ENCODE measurements at regions not wholly inside any gene's neighbourhood (a gene's known extent, or its start where the extent isn't known, plus 50 kb on each side); places are given as distances from the start of the nearest gene placed in this dataset.
"Not testable (repeated sequence)": the region's sequence is repeated elsewhere in the genome, so short reads cannot be mapped to it uniquely, and the experiment has no call there.

DNA sequence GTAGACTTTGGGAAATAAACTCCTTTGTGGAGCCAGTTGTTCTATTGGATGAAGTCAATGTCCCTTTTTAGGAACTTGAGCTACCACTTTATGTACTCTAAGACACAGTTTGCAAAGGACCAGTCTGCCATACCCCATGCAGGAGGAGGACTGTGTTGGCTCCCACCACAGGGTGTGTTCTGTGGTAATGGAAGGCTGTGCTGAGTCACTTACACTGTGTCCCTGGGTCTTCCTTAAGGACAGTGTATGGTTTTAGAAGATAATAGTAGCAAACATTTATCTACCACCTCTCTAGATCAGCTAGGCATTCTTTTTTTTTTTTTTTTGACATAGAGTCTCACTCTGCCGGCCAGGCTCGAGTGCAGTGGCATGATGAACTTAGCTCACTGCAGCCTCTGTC is 184.0 kb upstream of the PGRMC2 start:
- DNase-seq: no peak

DNA sequence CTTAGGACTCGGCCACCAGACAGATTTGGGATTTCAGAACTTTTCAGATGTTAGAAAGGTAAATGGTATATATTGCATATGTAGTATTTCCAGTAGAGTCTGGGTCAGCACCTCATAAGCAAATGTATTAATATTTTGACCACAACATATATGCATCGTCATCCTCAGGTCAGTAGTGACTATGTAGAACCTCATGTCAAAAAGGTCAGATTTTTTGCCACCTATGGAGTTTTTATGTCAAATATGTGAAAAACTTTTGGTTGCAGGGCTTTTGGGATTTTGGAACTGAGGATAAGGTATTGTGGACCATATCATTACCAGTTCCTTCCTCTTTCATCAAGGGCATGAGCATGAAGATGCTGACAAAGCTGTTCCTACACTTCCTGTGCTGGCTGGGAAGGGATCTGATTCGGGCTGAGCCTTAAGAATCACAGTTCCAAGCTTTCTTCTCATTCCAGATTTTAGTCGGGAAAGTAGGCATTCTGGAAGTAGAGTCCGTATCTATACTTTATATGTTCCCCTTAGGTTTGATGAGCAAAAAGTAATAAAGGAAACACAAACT is 183.0 kb upstream of the PGRMC2 start:
- no peak for DNase-seq

- DNase-seq: no peak
These were observed 180.7 kb upstream of the PGRMC2 start for GRCh38 chr4:128468123-128468989.

DNA sequence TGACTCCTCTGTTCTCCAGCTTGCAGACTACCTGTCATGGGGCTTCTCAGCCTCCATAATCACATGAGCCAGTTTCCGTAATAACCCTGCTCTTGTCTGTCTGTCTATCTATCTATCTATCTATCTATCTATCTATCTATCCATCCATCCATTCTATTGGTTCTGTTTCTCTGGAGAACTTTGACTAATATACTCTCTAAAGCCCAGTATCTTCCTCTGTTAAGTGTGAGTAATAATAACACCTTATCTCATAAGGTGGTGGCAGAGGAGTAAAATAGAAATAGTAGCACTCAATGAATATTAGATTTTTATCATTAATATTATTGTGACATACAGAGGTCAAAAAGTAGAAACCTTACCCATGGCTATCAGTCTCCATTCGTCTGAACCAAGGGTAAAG is 177.9 kb upstream of the PGRMC2 start:
- no peak for DNase-seq

- DNase-seq: no peak
These were observed 175.4 kb upstream of the PGRMC2 start for GRCh38 chr4:128463006-128463405.

DNA sequence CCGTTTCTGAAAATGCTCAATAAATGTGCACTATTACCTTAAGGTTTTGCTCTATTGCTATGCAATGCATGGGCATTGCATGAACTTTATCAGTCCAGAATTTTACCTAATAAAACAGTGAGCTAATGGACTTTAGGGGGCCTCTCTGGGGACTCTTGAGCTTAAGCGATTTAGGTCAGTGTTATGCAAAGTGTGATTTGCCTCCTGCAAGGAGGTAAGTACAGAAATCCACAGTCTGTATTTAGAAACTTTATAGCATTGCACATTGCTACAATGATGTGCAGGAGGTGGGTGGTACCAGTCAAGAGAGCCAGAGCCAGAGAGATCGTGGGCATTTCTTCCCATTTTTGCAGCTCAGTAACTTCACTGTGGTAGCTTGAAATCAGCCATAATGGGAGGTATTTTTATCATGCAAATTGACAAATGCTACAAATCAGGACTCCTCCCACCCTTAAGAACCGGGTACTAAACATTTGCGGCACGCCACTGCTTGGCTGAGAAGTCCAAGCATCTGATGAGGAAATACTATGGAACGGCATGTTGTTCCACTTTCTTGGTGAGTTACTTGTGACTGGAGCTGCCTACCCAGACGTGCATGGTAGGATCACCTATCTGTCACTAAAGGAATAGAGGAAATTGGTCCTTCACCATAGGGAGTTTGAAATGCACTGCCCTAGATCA is 174.6 kb upstream of the PGRMC2 start:
- DNase-seq: no peak

DNA sequence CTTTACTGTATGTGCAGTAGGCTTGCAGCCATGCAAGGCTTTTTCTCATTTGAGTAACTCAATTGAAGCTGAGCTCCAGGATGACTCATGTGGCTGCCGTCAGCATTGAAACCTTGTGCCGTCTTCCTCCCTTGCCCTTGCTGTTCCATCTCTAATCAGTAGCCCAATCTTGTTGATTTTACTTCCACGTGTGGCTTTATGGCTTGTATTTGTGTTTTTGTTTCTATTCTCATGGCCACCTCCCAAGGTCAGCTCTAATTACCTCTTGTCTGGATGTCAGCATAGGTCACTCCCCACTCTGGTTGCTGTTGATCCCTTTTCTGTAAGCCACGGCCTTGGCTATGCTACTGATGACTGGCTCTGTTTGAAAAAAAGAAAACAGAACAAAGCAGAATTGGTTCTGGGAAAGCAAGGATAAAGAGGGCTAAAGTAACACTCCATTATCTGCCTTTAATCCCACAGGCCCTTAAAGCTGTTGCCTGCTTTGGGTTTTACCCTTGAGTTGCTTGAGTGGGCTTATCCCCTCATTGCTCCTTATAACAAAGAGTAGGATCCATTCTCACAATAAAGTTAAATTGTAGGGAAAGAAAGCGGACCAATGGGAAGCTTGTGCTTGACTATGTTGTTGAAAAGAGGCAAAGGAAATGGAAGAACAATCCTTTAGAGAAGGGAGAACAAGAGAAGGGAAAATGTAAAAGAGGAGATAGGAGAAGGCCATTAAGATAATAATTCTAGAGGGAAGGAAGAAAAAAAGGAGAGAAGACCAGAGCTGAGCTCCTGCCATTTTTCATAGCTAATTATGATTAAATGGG is 173.9 kb upstream of the PGRMC2 start:
- no peak for DNase-seq

GRCh38 chr4:128459547-128459946 is 171.9 kb upstream of the PGRMC2 start:
- DNase-seq: no peak

GRCh38 chr4:128458816-128459215 is 171.2 kb upstream of the PGRMC2 start:
- DNase-seq: no peak

GRCh38 chr4:128457726-128458125 is 170.1 kb upstream of the PGRMC2 start:
- DNase-seq: no peak

DNA sequence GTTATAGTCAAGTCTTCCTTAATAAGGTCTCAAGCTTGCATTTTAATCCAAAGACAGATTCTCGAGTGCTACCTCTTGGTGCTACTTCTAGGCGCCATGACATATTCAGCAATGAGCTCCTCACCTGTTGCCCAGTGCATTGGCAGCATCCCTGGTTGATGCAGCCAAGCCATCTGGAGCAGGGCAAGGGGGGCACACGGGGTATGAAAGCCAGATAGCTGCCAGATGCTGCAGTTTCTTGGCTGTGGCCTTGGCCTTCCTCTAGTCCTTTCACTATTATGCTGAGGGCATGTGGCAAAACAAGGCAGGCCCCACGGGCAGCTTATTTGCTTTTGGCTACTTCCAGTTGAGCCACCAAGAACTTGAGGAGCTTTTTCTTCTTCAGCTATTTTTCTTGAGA is 168.6 kb upstream of the PGRMC2 start:
- DNase-seq: no peak

- DNase-seq: no peak
These were observed 167.9 kb upstream of the PGRMC2 start for GRCh38 chr4:128455480-128455879.

GRCh38 chr4:128454881-128455280 is 167.3 kb upstream of the PGRMC2 start:
- DNase-seq: no peak

DNA sequence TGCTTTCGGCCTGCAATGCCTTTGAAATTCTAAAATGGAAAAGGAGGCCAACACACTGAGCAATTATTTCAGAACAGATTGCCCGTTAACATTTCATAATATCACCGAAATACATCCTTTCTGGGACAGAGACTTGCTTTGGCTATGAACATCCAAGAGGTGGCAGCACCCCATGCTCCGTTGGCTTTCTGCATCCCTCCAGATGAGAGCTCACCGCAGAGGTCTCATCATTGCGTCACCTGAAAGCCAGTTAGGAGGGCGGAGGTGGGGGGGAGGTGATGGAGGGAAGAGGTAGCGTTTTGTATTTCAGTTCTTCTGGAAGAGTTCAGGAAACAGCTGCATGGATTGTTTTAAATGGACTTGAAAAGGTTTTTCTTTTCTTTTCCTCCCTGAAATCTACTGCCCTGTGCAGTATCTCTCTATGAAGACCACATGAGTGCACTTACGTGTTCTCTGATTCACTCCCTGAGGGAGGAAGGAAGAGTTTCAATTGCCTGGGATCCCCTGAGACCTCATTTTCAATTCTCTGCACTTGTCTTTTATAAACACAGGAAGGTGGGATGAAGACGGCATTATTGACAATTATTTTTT is 166.8 kb upstream of the PGRMC2 start:
- peak; percentile 85 for DNase-seq

DNA sequence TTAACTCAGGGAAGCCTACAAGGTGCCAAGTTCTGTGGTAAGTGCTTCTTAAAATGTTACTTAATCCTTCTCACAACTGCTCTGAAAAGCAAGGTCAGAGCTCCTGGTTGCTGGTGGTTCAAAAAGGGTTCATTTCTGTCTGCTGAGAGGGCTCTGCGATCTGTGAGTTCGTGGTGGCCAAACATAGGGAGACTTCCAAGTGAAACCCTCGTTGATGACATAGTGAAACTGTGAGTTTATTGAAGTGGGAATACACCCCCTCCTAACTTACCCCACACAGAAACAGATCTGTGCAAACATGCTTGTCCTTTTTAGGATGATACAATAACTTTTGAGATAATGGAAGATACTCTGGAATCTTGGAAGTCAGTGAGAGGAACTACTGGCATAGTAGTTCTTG is 164.8 kb upstream of the PGRMC2 start:
- DNase-seq: no peak

GRCh38 chr4:128451270-128451905 is 163.8 kb upstream of the PGRMC2 start:
- no peak for DNase-seq

- no peak for DNase-seq
These were observed 162.9 kb upstream of the PGRMC2 start for GRCh38 chr4:128450326-128451120.

- DNase-seq: no peak
These were observed 161.6 kb upstream of the PGRMC2 start for GRCh38 chr4:128449251-128449650.

GRCh38 chr4:128444544-128445302 is 157.1 kb upstream of the PGRMC2 start:
- no peak for DNase-seq

DNA sequence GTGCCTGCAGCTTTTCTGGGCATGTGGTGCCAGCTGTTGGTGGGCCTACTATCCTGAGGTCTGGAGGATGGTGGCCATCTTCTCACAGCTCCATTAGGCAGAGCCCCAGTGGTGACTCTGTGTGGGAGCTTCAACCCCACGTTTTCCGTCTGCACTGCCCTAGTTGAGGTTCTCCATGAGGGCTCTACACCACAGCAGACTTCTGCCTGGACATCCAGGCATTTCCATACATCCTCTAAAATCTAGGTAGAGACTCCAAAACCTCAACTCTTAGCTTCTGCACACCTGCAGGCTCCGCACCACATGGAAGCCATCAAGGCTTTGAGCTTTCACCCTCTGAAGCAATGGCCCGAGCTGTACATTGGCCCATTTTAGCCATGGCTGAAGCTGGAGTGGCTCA is 153.3 kb upstream of the PGRMC2 start:
- DNase-seq: no peak

- not testable (repeated sequence) for DNase-seq
These were observed 149.4 kb upstream of the PGRMC2 start for GRCh38 chr4:128437023-128437422.
